IMR-90 (cell line): ENCODE measurements at regions not wholly inside any gene's neighbourhood (a gene's known extent, or its start where the extent isn't known, plus 50 kb on each side); places are given as distances from the start of the nearest gene placed in this dataset.

Source experiments
- ATAC-seq: fragments of 200-7000 bp; cut with Tn5 transposase; 2 replicates; pipeline ENCODE4 v1.9.1; 2020; ENCODE audit warnings: low read depth, mild to moderate bottlenecking, moderate library complexity
- BruUV-seq: library from RNA; stranded (reverse); fragments of 400-500 nt; replicated peaks from 2 replicates; lab custom pipeline; 2021; lab: Mats Ljungman, UMichigan
- CTCF ChIA-PET: fragments of 300-600 bp; formaldehyde crosslinking; extraction: SDS; loops from one replicate; lab custom pipeline; 2021; ENCODE audit warnings: antibody characterized with exemption; lab: Yijun Ruan, JAX
- POLR2A ChIA-PET: fragments of 300-600 bp; sonication (Branson Sonifier 250); formaldehyde crosslinking; loops from one replicate; lab custom pipeline; 2022; ENCODE audit warnings: antibody characterized with exemption; ENCODE audit not compliant: unreplicated experiment; lab: Charles Lee
- DNase-seq: peaks from one replicate; pipeline ENCODE4 v3.0.0; 2013
- H2AFZ ChIP-seq: replicated peaks from 2 replicates; pipeline ENCODE3; 2013; ENCODE audit warnings: low read length, mild to moderate bottlenecking; ENCODE audit not compliant: poor library complexity
- H2AK5ac ChIP-seq: 2 replicates; pipeline ENCODE4 v1.6.1; 2013; ENCODE audit warnings: low read depth, low read length, inconsistent platforms
- H2AK9ac ChIP-seq: replicated peaks from 2 replicates; pipeline ENCODE3; 2013; ENCODE audit warnings: mild to moderate bottlenecking, low read depth, low read length, moderate library complexity; ENCODE audit not compliant: poor library complexity
- H2BK120ac ChIP-seq: 2 replicates; pipeline ENCODE4 v1.6.1; 2013; ENCODE audit warnings: low read depth, low read length, inconsistent platforms
- H2BK15ac ChIP-seq: 3 replicates; pipeline ENCODE4 v1.6.1; 2013; ENCODE audit warnings: low read depth, low read length, inconsistent platforms
- H2BK20ac ChIP-seq: 2 replicates; pipeline ENCODE4 v1.6.1; 2013; ENCODE audit warnings: low read depth, mild to moderate bottlenecking, inconsistent platforms, low read length, moderate library complexity
- H2BK5ac ChIP-seq: 2 replicates; pipeline ENCODE4 v1.6.1; 2013; ENCODE audit warnings: mild to moderate bottlenecking, low read depth, low read length, inconsistent platforms; ENCODE audit not compliant: poor library complexity, severe bottlenecking
- H3K14ac ChIP-seq: replicated peaks from 2 replicates; pipeline ENCODE4 v1.6.1; 2013; ENCODE audit warnings: low read depth, low read length, inconsistent platforms
- H3K18ac ChIP-seq: 2 replicates; pipeline ENCODE4 v1.6.1; 2013; ENCODE audit warnings: low read depth, low read length, control low read depth
- H3K23ac ChIP-seq: 2 replicates; pipeline ENCODE4 v1.6.1; 2013; ENCODE audit warnings: low read depth, low read length, inconsistent platforms
- H3K27ac ChIP-seq: 2 replicates; pipeline ENCODE4 v1.5.1; 2013; ENCODE audit warnings: mild to moderate bottlenecking, control low read depth, low read length; ENCODE audit not compliant: insufficient read depth
- H3K27me3 ChIP-seq: 2 replicates; pipeline ENCODE4 v1.6.1; 2013; ENCODE audit warnings: low read length; ENCODE audit not compliant: control insufficient read depth, insufficient read depth
- H3K36me3 ChIP-seq: 2 replicates; pipeline ENCODE4 v1.6.1; 2013; ENCODE audit warnings: low read length, mixed read lengths; ENCODE audit not compliant: control insufficient read depth, insufficient read depth
- H3K4ac ChIP-seq: 2 replicates; pipeline ENCODE4 v1.6.1; 2013; ENCODE audit warnings: low read depth, low read length, inconsistent platforms
- H3K4me1 ChIP-seq: 2 replicates; pipeline ENCODE4 v1.6.1; 2013; ENCODE audit warnings: low read length, mixed read lengths; ENCODE audit not compliant: control insufficient read depth, insufficient read depth
- H3K4me2 ChIP-seq: 2 replicates; pipeline ENCODE4 v1.6.1; 2013; ENCODE audit warnings: low read depth, mild to moderate bottlenecking, control low read depth, low read length, moderate library complexity
- H3K4me3 ChIP-seq: 2 replicates; pipeline ENCODE4 v1.5.1; 2013; ENCODE audit warnings: low read depth, mild to moderate bottlenecking, control low read depth, low read length, moderate library complexity; ENCODE audit not compliant: insufficient read depth
- H3K56ac ChIP-seq: 2 replicates; pipeline ENCODE4 v1.6.1; 2013; ENCODE audit warnings: low read length, inconsistent platforms; ENCODE audit not compliant: insufficient read depth; ENCODE audit errors: extremely low read depth
- H3K79me1 ChIP-seq, 2 experiments: 2 replicates each; pipeline ENCODE4 v1.6.1; 2013; ENCODE audit warnings: low read length in 2 of 2, inconsistent platforms in 1 of 2, low read depth in 1 of 2
- H3K9ac ChIP-seq: 2 replicates; pipeline ENCODE4 v1.6.1; 2013; ENCODE audit warnings: low read depth, low read length, control low read depth
- H3K9me1 ChIP-seq: 2 replicates; pipeline ENCODE4 v1.6.1; 2013; ENCODE audit warnings: low read length, inconsistent platforms; ENCODE audit not compliant: insufficient read depth
- H3K9me3 ChIP-seq: 2 replicates; pipeline ENCODE4 v1.6.1; 2013; ENCODE audit warnings: low read length; ENCODE audit not compliant: control insufficient read depth, insufficient read depth
- H4K20me1 ChIP-seq: 2 replicates; pipeline ENCODE4 v1.6.1; 2013; ENCODE audit warnings: low read length, inconsistent platforms; ENCODE audit not compliant: insufficient read depth
- H4K5ac ChIP-seq: 2 replicates; pipeline ENCODE4 v1.6.1; 2013; ENCODE audit warnings: mild to moderate bottlenecking, low read depth, low read length, control low read depth
- H4K8ac ChIP-seq, 2 experiments: 2 replicates each; pipeline ENCODE4 v1.6.1; 2013; ENCODE audit warnings: low read depth in 2 of 2, low read length in 2 of 2, control low read depth in 1 of 2, inconsistent platforms in 1 of 2
- H4K91ac ChIP-seq: 2 replicates; pipeline ENCODE4 v1.6.1; 2013; ENCODE audit warnings: low read depth, low read length, inconsistent platforms; ENCODE audit not compliant: insufficient read depth
- CEBPB ChIP-seq: IDR thresholded peaks from 2 replicates; pipeline ENCODE4 v1.6.1; 2012; ENCODE audit warnings: low read depth, low read length, improper control_type of control experiment
- CHD1 ChIP-seq: IDR thresholded peaks from 2 replicates; pipeline ENCODE4 v1.6.1; 2012; ENCODE audit warnings: low read depth, low read length, improper control_type of control experiment
- CTCF ChIP-seq: conservative IDR thresholded peaks from 2 replicates; pipeline ENCODE4 v1.5.1; 2012; ENCODE audit warnings: mild to moderate bottlenecking, low read depth, low read length, improper control_type of control experiment
- FOS ChIP-seq: fragments of 150-350 bp; IDR thresholded peaks from 2 replicates; pipeline ENCODE4 v1.6.1; 2016; ENCODE audit warnings: low read depth, low read length
- MAZ ChIP-seq: IDR thresholded peaks from 2 replicates; pipeline ENCODE4 v1.6.1; 2012; ENCODE audit warnings: low read depth, mild to moderate bottlenecking, low read length, improper control_type of control experiment, moderate library complexity, borderline replicate concordance
- MXI1 ChIP-seq: IDR thresholded peaks from 2 replicates; pipeline ENCODE4 v1.6.1; 2012; ENCODE audit warnings: low read depth, mild to moderate bottlenecking, low read length, moderate library complexity, borderline replicate concordance
- NFE2L2 ChIP-seq: fragments of 150-350 bp; IDR thresholded peaks from 2 replicates; pipeline ENCODE4 v1.6.1; 2016; ENCODE audit warnings: low read depth, mild to moderate bottlenecking, low read length
- RAD21 ChIP-seq: IDR thresholded peaks from 2 replicates; pipeline ENCODE4 v1.6.1; 2012; ENCODE audit warnings: low read length, improper control_type of control experiment
- RCOR1 ChIP-seq: IDR thresholded peaks from 2 replicates; pipeline ENCODE4 v1.6.1; 2012; ENCODE audit warnings: mild to moderate bottlenecking, low read length, improper control_type of control experiment; ENCODE audit not compliant: insufficient replicate concordance
- RFX5 ChIP-seq: IDR thresholded peaks from 2 replicates; pipeline ENCODE4 v1.8.0; 2012; ENCODE audit warnings: low read depth, mild to moderate bottlenecking, low read length, moderate library complexity
- SMC3 ChIP-seq: fragments of 150-350 bp; IDR thresholded peaks from 2 replicates; pipeline ENCODE4 v1.6.1; 2016; ENCODE audit warnings: low read depth, mild to moderate bottlenecking, antibody characterized with exemption, low read length, moderate library complexity
- WGBS, 2 experiments: methylation state at CpG; one replicate each; pipeline versions ENCODE4 v1.1.5 to v1.1.7; 2013; ENCODE audit warnings: missing lambda C conversion rate in 2 of 2; ENCODE audit not compliant: insufficient read length in 1 of 2; ENCODE audit errors: extremely low coverage in 2 of 2; 5-methylcytosine and 5-hydroxymethylcytosine counted together
- dilution Hi-C: fragments of 300-500 bp; cut with HindIII; formaldehyde crosslinking; loops from one replicate; pipeline ENCODE4 v1.14.3; 2018; ENCODE audit warnings: low sequenced_read_pairs; ENCODE audit not compliant: unreplicated experiment
- in situ Hi-C: fragments of 300-500 bp; cut with MboI; formaldehyde crosslinking; loops from 3 replicates; pipeline ENCODE4 v1.14.3; 2019; ENCODE audit warnings: low sequenced_read_pairs, inconsistent platforms, mixed read lengths
- intact Hi-C: fragments of 100-400 bp; cut with micrococcal nuclease; formaldehyde crosslinking; loops from 2 replicates; pipeline ENCODE4 v1.10.0; 2022

DNA sequence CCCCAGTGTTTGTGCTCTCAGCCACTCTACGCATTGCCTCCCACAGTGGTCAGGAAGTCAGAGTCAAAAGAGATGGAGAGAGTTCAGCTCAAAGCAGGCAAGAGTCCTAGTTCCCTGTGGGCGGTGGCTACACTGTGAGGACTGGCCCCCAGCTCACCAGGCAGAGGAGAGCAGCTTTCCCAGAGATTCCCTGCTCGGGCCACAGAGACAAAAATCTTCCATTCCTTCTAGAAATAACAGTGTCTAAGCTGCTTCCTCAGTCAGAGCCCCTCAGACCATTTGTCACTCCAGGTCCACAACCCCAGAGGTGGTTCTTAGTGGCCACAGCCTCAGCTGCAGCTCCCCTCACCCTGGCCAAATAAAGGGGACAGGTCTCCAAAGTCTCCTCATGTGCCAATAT is 263.0 kb upstream of the RPL38 start:
- Histone ChIP-seq H2AFZ (no peak overlapping the region), H3K4ac (no peak overlapping the region), H4K20me1 (no peaks in the 10 kb centered on the region), H2BK5ac (no peak overlapping the region), H4K8ac (no peak overlapping the region), H2AK9ac (no peak overlapping the region), H2BK20ac (no peak overlapping the region), H3K4me3 (no peak overlapping the region), H3K9ac (no peak overlapping the region), H3K27me3 (no peaks in the 10 kb centered on the region), H2AK5ac (no peak overlapping the region), H2BK15ac (no peak overlapping the region), H4K91ac (no peak overlapping the region), H3K14ac (no peak overlapping the region), H2BK120ac (no peak overlapping the region), H3K4me2 (no peak overlapping the region), H3K4me1 (no peaks in the 10 kb centered on the region), H3K36me3 (no peaks in the 10 kb centered on the region), H3K9me3 (peaks cover 51% of the 10 kb centered on the region), H3K56ac (no peak overlapping the region), H4K5ac (no peak overlapping the region), H3K23ac (no peak overlapping the region), H3K18ac (no peak overlapping the region), H3K9me1 (no peaks in the 10 kb centered on the region), H3K79me1 (no peaks in the 10 kb centered on the region), H3K27ac (no peak overlapping the region)
- in situ Hi-C loops = no loop called here
- ATAC-seq (no peak), DNase-seq (no peak)
- TF ChIP-seq RCOR1 (no peak), FOS (no peak), RAD21 (no peak), RFX5 (no peak), NFE2L2 (no peak), CEBPB (no peak), CHD1 (no peak), SMC3 (no peak), MXI1 (no peak), CTCF (no peak), MAZ (no peak)
- dilution Hi-C loops = no loop called here
- intact Hi-C loops = no loop called here
- ChIA-PET POLR2A (no interaction called here), CTCF (no interaction called here)
- no TSS peak for BruUV-seq
- WGBS, 2 experiments = no CpG with 5 or more reads among the region's 3 CpGs
